HAP-1 (cell line): ENCODE measurements at regions not wholly inside any gene's neighbourhood (a gene's known extent, or its start where the extent isn't known, plus 50 kb on each side); places are given as distances from the start of the nearest gene placed in this dataset.
"Not testable (repeated sequence)": the region's sequence is repeated elsewhere in the genome, so short reads cannot be mapped to it uniquely, and the experiment has no call there.

Source experiments
- DNase-seq, 2 experiments: peaks; one replicate each; pipeline ENCODE4 v3.0.0-alpha.2; 2016 to 2020; ENCODE audit warnings: low spot score in 2 of 2
- H3K27me3 ChIP-seq: fragments of 250-450 bp; sonication (Bioruptor Pico); 2 replicates; pipeline ENCODE4 v1.5.1; 2020; ENCODE audit warnings: low read depth, mild to moderate bottlenecking, moderate library complexity
- H3K36me3 ChIP-seq: fragments of 250-450 bp; sonication (Bioruptor Pico); replicated peaks from 2 replicates; pipeline ENCODE4 v1.5.1; 2020; ENCODE audit warnings: mild to moderate bottlenecking
- H3K4me1 ChIP-seq: fragments of 250-450 bp; sonication (Bioruptor Pico); 2 replicates; pipeline ENCODE4 v1.5.1; 2020; ENCODE audit warnings: mild to moderate bottlenecking
- H3K4me3 ChIP-seq: fragments of 250-450 bp; sonication (Bioruptor Pico); 2 replicates; pipeline ENCODE4 v1.5.1; 2020; ENCODE audit warnings: mild to moderate bottlenecking, moderate library complexity
- H3K9me3 ChIP-seq: fragments of 250-450 bp; sonication (Bioruptor Pico); 2 replicates; pipeline ENCODE4 v1.5.1; 2020; ENCODE audit warnings: mild to moderate bottlenecking, moderate library complexity
- in situ Hi-C: fragments of 300-500 bp; cut with MboI; formaldehyde crosslinking; loops from 3 replicates; pipeline ENCODE4 v1.14.3; 2020; ENCODE audit warnings: low sequenced_read_pairs, inconsistent platforms, mixed read lengths

DNA sequence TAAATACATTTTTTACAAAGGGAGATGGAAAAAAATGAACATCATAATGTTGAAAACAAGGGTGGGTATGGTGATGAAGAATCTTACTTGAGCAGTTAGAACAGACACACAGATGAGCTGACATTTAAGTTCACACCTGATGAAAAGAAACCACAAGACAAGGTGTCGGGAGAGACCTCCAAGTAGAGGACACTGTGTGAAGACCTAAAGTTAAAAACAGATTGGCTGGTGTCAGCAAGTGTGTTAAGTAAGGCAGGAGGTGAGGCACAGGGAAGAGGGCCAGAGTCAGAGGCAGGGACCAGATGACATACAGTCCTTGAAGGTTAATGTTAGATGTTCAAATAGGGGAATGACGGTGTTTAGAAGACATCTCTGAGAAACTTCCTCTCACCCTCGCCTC, 236.8 kb downstream of the FAT3 start:
- in situ Hi-C loops: no loop called here
- Histone ChIP-seq H3K9me3 (no peaks in the 10 kb centered on the region), H3K27me3 (peaks cover 7% of the 10 kb centered on the region; the same call in 1 of the 2 replicates), H3K4me1 (no peaks in the 10 kb centered on the region), H3K4me3 (no peak overlapping the region), H3K36me3 (no peaks in the 10 kb centered on the region)
- DNase-seq: no peak

DNA sequence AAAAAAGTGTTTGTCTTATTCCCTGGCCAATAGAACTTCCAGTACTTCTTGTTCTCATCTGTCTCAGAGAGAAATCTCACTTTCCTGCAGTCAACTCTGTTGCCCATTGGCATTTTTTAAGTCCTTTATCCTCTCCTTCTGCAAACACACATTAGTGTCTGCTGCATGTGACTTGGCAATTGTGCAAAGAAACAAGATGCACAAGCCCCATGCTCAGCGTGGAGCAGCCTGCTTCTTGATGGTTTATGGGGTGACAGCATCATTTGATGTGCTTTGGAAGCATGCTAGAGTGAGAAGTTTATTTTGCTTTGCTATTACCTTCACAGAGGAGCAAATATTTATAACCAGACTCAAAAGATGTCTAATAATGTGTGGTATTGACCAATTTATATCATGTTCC, 238.2 kb downstream of the FAT3 start:
- no peaks in the 10 kb centered on the region for H3K9me3 ChIP-seq
- no peak overlapping the region for H3K4me3 ChIP-seq
- H3K4me1 ChIP-seq: no peaks in the 10 kb centered on the region
- in situ Hi-C loops: no loop called here
- H3K36me3 ChIP-seq: no peaks in the 10 kb centered on the region
- DNase-seq: no peak
- peaks cover 7% of the 10 kb centered on the region; the same call in 1 of the 2 replicates for H3K27me3 ChIP-seq

DNA sequence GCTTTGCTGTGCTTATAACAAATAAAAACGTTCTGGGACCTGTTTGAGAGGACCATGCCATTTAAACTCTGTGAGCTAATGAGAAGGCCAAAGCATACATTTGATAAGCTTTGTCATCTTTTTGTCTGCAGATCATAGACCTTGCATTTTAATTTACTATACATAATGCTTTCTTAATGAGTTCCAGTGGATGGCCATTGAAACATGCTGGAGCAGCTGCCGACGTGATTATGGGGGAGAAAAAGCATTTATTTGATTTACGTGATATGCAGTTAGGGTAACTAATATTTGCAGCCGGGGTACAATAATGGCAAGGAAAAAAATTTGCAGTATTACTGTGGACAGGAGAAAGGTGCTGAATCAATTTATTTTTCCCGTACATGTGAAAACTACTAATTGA, 240.2 kb downstream of the FAT3 start:
- Histone ChIP-seq H3K4me3 (no peak overlapping the region), H3K9me3 (no peaks in the 10 kb centered on the region), H3K27me3 (peaks cover 7% of the 10 kb centered on the region; the same call in 1 of the 2 replicates), H3K4me1 (no peaks in the 10 kb centered on the region), H3K36me3 (no peaks in the 10 kb centered on the region)
- DNase-seq: no peak
- in situ Hi-C loops: no loop called here

DNA sequence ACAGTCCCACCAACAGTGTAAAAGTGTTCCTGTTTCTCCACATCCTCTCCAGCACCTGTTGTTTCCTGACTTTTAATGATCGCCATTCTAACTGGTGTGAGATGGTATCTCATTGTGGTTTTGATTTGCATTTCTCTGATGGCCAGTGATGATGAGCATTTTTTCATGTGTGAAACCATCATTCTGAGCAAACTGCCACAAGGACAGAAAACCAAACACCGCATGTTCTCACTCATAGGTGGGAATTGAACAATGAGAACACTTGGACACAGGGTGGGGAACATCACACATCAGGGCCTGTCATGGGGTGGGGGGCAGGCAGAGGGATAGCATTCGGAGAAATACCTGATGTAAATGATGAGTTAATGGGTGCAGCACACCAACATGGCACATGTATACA, 240.8 kb downstream of the FAT3 start:
- H3K9me3 ChIP-seq, H3K4me1 ChIP-seq, in situ Hi-C loops: not testable (repeated sequence)

DNA sequence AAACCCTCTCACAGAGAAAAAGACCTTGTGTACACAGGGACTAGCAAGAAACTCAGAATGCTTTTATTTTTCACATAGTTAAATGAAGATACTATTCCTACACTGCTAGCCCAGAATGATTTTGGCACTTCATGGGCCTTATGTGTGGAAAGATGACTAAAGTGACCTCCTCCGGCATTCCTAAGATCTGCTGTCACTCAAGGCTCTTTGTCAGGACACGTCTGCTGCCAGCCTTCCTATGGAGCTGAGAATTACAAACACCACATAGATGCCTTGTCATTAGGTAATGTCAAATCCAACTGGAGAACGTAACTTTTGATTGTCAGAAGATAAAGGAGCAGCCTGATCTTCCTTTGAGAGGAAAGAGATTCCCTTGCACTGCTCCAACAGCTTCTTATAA, 249.1 kb downstream of the FAT3 start:
- Histone ChIP-seq H3K4me1 (no peaks in the 10 kb centered on the region), H3K36me3 (no peaks in the 10 kb centered on the region), H3K27me3 (no peaks in the 10 kb centered on the region), H3K4me3 (no peak overlapping the region), H3K9me3 (no peaks in the 10 kb centered on the region)
- DNase-seq: no peak
- in situ Hi-C loops: no loop called here

More for the DNA sequence above, 240.8 kb downstream of the FAT3 start:
- not testable (repeated sequence) for H3K4me3 ChIP-seq, DNase-seq, H3K27me3 ChIP-seq, H3K36me3 ChIP-seq

DNA sequence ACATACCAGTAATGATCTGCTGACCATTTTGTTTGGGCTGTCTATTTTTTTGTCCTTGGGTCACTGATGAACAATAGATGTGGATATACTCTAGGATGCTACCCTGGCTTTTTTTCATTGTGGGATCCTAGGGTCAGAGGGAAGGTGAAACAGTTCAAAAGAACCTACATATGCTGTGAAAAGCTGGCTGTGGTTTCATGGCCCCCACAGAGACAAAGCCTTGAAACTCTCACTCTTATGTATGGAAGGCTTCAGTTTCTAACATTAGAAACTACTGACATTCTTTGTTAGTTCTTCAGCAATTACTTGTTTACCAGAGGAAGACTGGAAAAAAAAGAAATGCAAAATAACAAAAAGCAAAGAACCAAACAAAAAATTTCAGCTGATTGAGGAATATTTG, 250.7 kb downstream of the FAT3 start:
- H3K4me1 ChIP-seq: no peaks in the 10 kb centered on the region
- H3K4me3 ChIP-seq: no peak overlapping the region
- H3K27me3 ChIP-seq: no peaks in the 10 kb centered on the region
- H3K9me3 ChIP-seq: no peaks in the 10 kb centered on the region
- H3K36me3 ChIP-seq: no peaks in the 10 kb centered on the region
- DNase-seq: no peak
- in situ Hi-C loops: no loop called here

DNA sequence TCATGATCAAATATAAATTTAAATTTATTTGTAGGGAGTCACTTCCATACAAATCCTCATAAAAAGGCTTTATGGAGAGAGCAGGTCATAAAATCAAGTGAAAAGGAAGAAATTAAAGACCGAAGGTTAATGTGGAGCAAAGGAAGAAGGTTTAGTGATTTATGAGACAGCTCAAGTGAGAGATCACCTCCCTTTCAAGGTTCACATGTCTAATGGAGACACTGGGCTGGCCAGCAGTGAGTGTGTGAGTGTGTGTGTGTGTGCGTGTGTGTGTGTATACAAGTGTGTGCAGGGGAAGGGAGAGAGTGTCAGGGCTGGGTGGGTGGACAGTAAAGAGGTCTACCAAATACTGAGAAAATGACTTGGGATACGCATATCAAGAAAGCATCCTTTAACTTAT, 251.2 kb downstream of the FAT3 start:
- Histone ChIP-seq H3K27me3 (no peaks in the 10 kb centered on the region), H3K4me1 (no peaks in the 10 kb centered on the region), H3K36me3 (no peaks in the 10 kb centered on the region), H3K4me3 (no peak overlapping the region), H3K9me3 (no peaks in the 10 kb centered on the region)
- DNase-seq: no peak
- in situ Hi-C loops: no loop called here

DNA sequence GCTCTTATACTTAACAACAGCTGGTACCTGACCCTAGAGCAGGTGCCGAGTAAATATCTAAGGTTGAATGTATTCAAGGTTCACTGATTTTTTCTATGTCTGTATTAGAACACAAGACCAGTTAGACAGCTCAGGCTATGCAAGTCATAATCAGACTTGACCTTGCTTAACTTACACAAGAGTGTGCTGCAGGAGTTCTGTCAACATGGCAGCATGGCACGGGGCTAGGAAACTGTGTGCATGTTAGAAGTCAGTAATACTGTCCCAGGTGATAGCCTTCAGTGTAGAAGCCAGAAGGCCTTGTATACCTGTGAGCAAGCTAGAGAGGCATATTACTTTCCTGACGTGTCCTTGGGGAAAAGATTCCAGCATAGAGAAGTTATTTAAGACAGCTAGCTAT, 253.1 kb downstream of the FAT3 start:
- DNase-seq: no peak
- Histone ChIP-seq H3K27me3 (no peaks in the 10 kb centered on the region), H3K9me3 (no peaks in the 10 kb centered on the region), H3K4me1 (no peaks in the 10 kb centered on the region), H3K36me3 (no peaks in the 10 kb centered on the region), H3K4me3 (no peak overlapping the region)
- in situ Hi-C loops: no loop called here

DNA sequence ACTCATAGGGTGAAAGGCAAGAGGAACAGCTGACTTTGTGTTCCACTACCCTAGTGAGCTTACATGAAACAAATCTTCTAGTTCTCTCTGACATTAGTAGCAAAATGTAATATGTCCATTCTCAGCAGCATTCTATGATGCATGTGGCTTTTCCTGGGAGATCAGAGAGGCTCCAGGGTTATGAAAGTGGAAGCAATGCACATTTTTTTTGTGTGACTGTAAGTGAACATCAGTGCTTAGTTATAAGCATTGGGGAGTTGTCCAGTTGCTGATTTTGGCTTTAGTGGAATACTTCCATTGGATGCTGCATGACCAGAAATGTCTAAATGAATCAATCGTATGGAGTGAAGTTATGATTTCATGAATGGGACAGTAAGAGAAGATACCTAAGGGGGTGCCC, 255.9 kb downstream of the FAT3 start:
- H3K36me3 ChIP-seq: no peaks in the 10 kb centered on the region
- in situ Hi-C loops: no loop called here
- H3K4me1 ChIP-seq: no peaks in the 10 kb centered on the region
- DNase-seq: no peak
- H3K4me3 ChIP-seq: no peak overlapping the region
- no peaks in the 10 kb centered on the region for H3K27me3 ChIP-seq
- no peaks in the 10 kb centered on the region for H3K9me3 ChIP-seq

DNA sequence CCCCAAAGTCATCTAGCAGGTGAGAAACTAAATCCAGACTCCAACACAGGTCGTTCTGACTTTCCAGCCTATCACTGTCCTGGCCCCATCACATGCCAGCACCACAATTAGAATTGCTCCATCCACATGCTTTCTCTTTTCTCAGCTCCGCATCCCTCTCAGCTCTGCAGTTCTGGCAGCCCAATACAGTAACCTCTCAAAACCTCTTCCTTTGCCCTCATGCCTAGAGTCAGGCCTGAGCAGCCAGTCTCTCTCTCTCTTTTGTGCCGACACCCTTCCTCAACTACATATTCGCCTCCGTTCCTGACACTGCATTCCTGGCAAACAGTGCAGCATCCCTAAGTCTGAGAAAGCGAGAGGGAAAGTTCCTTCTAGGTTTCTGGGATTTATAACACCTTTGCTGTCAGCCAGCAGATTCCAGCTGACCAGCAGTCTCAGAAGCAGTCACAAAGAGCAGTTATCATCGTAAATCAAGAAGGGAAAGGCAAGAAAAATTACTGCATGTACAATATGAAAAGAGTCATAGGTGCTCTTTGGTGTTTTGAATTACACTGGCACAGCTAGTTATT, 258.0 kb downstream of the FAT3 start:
- H3K4me3 ChIP-seq: no peak overlapping the region
- no peaks in the 10 kb centered on the region for H3K4me1 ChIP-seq
- H3K36me3 ChIP-seq: no peaks in the 10 kb centered on the region
- no peak for DNase-seq
- H3K9me3 ChIP-seq: no peaks in the 10 kb centered on the region
- no peaks in the 10 kb centered on the region for H3K27me3 ChIP-seq
- in situ Hi-C loops: no loop called here

DNA sequence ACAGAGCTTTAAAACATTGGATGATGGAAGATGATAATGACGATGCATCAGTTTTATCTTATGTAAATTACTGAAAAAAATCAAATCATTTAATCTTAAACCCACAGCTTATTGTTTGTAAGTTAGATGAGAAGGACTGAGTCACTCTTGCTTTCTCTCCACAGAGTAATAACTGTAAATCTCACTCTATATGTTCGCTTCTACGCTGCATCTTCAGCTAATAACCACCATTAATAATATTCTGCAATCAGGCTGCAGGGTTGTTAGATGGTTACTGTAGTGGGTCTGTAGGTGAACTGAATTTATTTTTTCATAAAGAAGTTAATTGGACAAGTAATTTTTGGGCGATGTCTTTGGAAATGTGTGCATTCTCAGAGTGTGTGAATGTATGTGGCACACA, 260.0 kb downstream of the FAT3 start:
- no peak overlapping the region for H3K4me3 ChIP-seq
- in situ Hi-C loops: no loop called here
- H3K36me3 ChIP-seq: no peaks in the 10 kb centered on the region
- no peaks in the 10 kb centered on the region for H3K4me1 ChIP-seq
- DNase-seq: no peak
- no peaks in the 10 kb centered on the region for H3K27me3 ChIP-seq
- H3K9me3 ChIP-seq: no peaks in the 10 kb centered on the region

DNA sequence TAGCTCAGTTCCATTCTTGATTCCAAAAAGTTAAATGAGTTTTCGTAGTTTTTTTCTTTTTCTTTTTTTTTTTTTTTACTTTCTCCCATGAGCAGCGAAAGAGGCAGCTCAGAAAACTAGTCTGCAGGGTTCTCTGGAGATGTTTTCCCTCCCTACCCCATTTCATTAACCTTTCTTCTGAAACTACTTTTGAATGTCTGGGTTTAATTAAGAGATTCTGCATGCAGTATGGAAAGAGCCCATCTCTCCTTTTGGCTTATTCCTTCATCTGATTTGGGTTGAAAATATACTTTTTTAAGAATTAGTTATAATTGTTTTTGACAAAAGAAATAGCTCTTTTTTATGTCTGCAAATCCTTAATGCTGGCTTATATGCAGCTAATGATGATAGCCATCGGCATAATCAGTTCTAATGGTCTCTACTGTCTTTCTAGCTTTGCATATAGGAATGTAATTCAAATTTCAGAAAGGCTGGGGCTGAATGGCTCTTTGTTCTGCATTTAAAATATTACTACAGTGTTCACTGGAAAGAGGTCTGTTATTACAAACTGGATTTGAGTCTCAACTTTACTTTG, 265.3 kb downstream of the FAT3 start:
- H3K9me3 ChIP-seq: no peaks in the 10 kb centered on the region

DNA sequence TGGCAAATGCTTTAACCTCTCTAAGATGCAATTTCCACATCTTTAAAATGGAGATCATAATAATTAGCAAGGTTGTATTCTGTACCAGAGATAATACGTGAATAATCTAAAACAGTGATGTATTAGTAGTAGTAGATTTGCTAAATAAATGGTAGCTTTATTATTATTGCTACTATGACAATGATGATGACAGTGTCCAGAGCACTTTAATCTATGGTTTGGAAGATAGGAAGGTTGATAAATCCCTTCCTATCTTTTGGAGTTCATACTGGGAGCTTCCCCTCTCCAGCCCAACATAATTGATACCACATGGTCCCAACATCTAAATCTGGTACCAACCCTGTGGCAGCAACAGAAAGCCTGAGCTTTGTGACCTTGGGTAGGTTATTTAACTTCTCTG, 267.8 kb downstream of the FAT3 start:
- no peaks in the 10 kb centered on the region for H3K36me3 ChIP-seq
- H3K4me3 ChIP-seq: no peak overlapping the region
- H3K27me3 ChIP-seq: no peaks in the 10 kb centered on the region; the same call in 1 of the 2 replicates
- in situ Hi-C loops: no loop called here
- no peaks in the 10 kb centered on the region for H3K9me3 ChIP-seq
- no peaks in the 10 kb centered on the region for H3K4me1 ChIP-seq
- no peak for DNase-seq

More for the DNA sequence above, 265.3 kb downstream of the FAT3 start:
- DNase-seq: no peak
- no peak overlapping the region for H3K4me3 ChIP-seq
- H3K27me3 ChIP-seq: no peaks in the 10 kb centered on the region; the same call in 1 of the 2 replicates
- H3K4me1 ChIP-seq: no peaks in the 10 kb centered on the region
- no peaks in the 10 kb centered on the region for H3K36me3 ChIP-seq
- in situ Hi-C loops: no loop called here

DNA sequence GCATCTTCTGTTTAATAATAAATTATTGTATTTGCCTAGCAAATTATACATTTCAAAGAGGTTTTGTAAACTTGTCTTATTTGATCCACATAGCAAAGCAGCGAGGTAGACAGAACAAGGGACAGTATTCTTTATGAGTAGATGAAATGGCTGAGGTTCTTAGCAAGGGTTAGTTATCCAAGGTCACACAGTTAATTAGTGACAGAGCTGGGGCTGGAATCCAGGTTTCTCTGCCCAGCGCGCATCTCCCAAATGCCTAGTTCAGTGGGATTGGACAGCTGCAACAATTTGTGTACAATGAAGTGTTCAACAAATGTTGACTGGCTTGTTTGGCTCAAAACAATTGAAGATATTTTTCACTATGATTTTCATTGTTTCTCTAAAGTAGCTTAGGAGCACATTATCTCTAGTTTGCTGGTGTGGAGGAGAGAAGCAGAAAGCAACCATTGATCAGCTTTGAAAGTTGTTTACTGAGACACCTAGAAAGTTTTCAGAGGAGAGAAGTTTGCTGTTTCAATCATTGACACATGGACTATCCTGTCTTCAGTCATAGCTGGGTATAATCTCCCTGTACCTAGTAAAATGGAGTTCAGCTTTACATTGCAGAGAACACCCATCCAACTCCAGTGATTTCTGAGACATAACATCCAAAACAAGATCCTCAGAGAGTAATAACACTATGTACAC, 270.6 kb downstream of the FAT3 start:
- DNase-seq: no peak
- H3K4me1 ChIP-seq: no peaks in the 10 kb centered on the region
- H3K36me3 ChIP-seq: no peaks in the 10 kb centered on the region
- no peaks in the 10 kb centered on the region; the same call in 1 of the 2 replicates for H3K27me3 ChIP-seq
- no peaks in the 10 kb centered on the region for H3K9me3 ChIP-seq
- in situ Hi-C loops: no loop called here
- H3K4me3 ChIP-seq: no peak overlapping the region
